Keratinocyte (primary cell): ENCODE measurements at regions not wholly inside any gene's neighbourhood (a gene's known extent, or its start where the extent isn't known, plus 50 kb on each side); places are given as distances from the start of the nearest gene placed in this dataset.

ENCODE experiments used
- DNase-seq: peaks from one replicate; pipeline ENCODE4 v3.0.0-alpha.2; 2011; ENCODE audit warnings: low read depth, missing footprints, low spot score
- FAIRE-seq: peaks from 2 replicates; lab custom pipeline; 2011; peaks lifted over from hg19 to GRCh38; lab: Jason Lieb, UNC
- H2AFZ ChIP-seq: 2 replicates; pipeline ENCODE4 v1.6.0; 2012; ENCODE audit warnings: low read length, control low read depth, inconsistent platforms; ENCODE audit not compliant: control insufficient read depth
- H3K27ac ChIP-seq: 2 replicates; pipeline ENCODE4 v1.5.1; 2011; ENCODE audit warnings: low read length; ENCODE audit not compliant: control insufficient read depth, insufficient read depth
- H3K27me3 ChIP-seq: 3 replicates; pipeline ENCODE4 v1.6.0; 2011; ENCODE audit warnings: low read length; ENCODE audit not compliant: control insufficient read depth, insufficient read depth; ENCODE audit errors: extremely low read depth
- H3K36me3 ChIP-seq, 2 experiments: 2 replicates in 1 of 2; 3 replicates in 1 of 2; pipeline ENCODE4 v1.5.1; 2011; ENCODE audit warnings: low read length in 2 of 2, mild to moderate bottlenecking in 1 of 2; ENCODE audit not compliant: control insufficient read depth in 2 of 2, insufficient read depth in 2 of 2; ENCODE audit errors: extremely low read depth in 1 of 2
- H3K4me1 ChIP-seq: 3 replicates; pipeline ENCODE4 v1.5.1; 2011; ENCODE audit warnings: low read length; ENCODE audit not compliant: control insufficient read depth, insufficient read depth; ENCODE audit errors: extremely low read depth
- H3K4me2 ChIP-seq: 3 replicates; pipeline ENCODE4 v1.6.0; 2011; ENCODE audit warnings: low read depth, low read length; ENCODE audit not compliant: control insufficient read depth, insufficient read depth; ENCODE audit errors: extremely low read depth
- H3K4me3 ChIP-seq, 3 experiments: fragments of 200-600 bp in 1 of 3; sonication (generic) in 1 of 3; 2 replicates in 2 of 3; 3 replicates in 1 of 3; pipeline ENCODE4 v1.5.1; 2011 to 2016; ENCODE audit warnings: low read length in 3 of 3, mild to moderate bottlenecking in 3 of 3, control low read depth in 2 of 3, inconsistent platforms in 1 of 3, low read depth in 1 of 3, mixed read lengths in 1 of 3, mixed run types in 1 of 3, moderate library complexity in 1 of 3; ENCODE audit not compliant: control insufficient read depth in 2 of 3, insufficient read depth in 2 of 3; ENCODE audit errors: extremely low read depth in 1 of 3
- H3K79me2 ChIP-seq: 2 replicates; pipeline ENCODE4 v1.6.0; 2012; ENCODE audit warnings: low read length; ENCODE audit not compliant: control insufficient read depth, insufficient read depth
- H3K9ac ChIP-seq: 3 replicates; pipeline ENCODE4 v1.6.0; 2011; ENCODE audit warnings: low read length; ENCODE audit not compliant: control insufficient read depth, insufficient read depth; ENCODE audit errors: extremely low read depth
- H3K9me1 ChIP-seq: 3 replicates; pipeline ENCODE4 v1.6.0; 2011; ENCODE audit warnings: low read length; ENCODE audit not compliant: control insufficient read depth, insufficient read depth; ENCODE audit errors: extremely low read depth
- H3K9me3 ChIP-seq: 2 replicates; pipeline ENCODE4 v1.5.1; 2012; ENCODE audit warnings: low read depth, low read length; ENCODE audit not compliant: control insufficient read depth
- H4K20me1 ChIP-seq: 3 replicates; pipeline ENCODE4 v1.6.0; 2011; ENCODE audit warnings: low read length; ENCODE audit not compliant: control insufficient read depth, insufficient read depth; ENCODE audit errors: extremely low read depth
- CTCF ChIP-seq, 3 experiments: IDR thresholded peaks in 1 of 3; conservative IDR thresholded peaks in 1 of 3; optimal IDR thresholded peaks in 1 of 3; 2 replicates in 2 of 3; 3 replicates in 1 of 3; pipeline versions ENCODE3 to v1.5.1; 2011; ENCODE audit warnings: low read length in 3 of 3, mild to moderate bottlenecking in 3 of 3, moderate library complexity in 2 of 3, control low read depth in 1 of 3, inconsistent platforms in 1 of 3; ENCODE audit not compliant: insufficient read depth in 2 of 3; ENCODE audit errors: extremely low read depth in 1 of 3
- EZH2 ChIP-seq: IDR thresholded peaks from one replicate; pipeline ENCODE4 v1.6.1; 2012; ENCODE audit warnings: inconsistent platforms, mild to moderate bottlenecking, low read length, moderate library complexity
- dilution Hi-C: fragments of 300-500 bp; cut with MboI; formaldehyde crosslinking; loops from one replicate; pipeline ENCODE4 v1.7.0; 2020; ENCODE audit warnings: low sequenced_read_pairs; ENCODE audit not compliant: extremely low pct_ligation_motif_present

- FAIRE-seq: no peak
- Histone ChIP-seq H4K20me1 (no peaks in the 10 kb centered on the region), H3K4me1 (no peaks in the 10 kb centered on the region), H3K9me3 (no peaks in the 10 kb centered on the region), H3K4me3 (no peak overlapping the region), H3K27me3 (no peaks in the 10 kb centered on the region), H3K9me1 (no peaks in the 10 kb centered on the region), H3K9ac (no peak overlapping the region), H3K79me2 (no peaks in the 10 kb centered on the region), H2AFZ (no peak overlapping the region), H3K36me3 (no peaks in the 10 kb centered on the region), H3K27ac (no peak overlapping the region), H3K4me2 (no peak overlapping the region)
- TF ChIP-seq CTCF (optimal IDR thresholded peaks at IDR 0.05 in 1 of 3, IDR thresholded peaks at IDR 0.05 in 1 of 3, conservative IDR thresholded peaks at IDR 0.05 in 1 of 3; ENCODE audit: extremely low read depth in 1 of 3, insufficient read depth in 2 of 3, low read length in 3 of 3) (no peak), EZH2 (no peak)
- DNase-seq: no peak
- dilution Hi-C loops: no loop called here
These were observed 372.9 kb upstream of the COBL start for GRCh38 chr7:51689547-51689946.

- Histone ChIP-seq H3K9me1 (no peaks in the 10 kb centered on the region), H3K4me2 (no peak overlapping the region), H2AFZ (no peak overlapping the region), H3K27me3 (no peaks in the 10 kb centered on the region), H3K27ac (no peak overlapping the region), H3K4me1 (no peaks in the 10 kb centered on the region), H3K36me3 (no peaks in the 10 kb centered on the region), H3K9me3 (no peaks in the 10 kb centered on the region), H3K4me3 (no peak overlapping the region), H3K79me2 (no peaks in the 10 kb centered on the region), H3K9ac (no peak overlapping the region), H4K20me1 (no peaks in the 10 kb centered on the region)
- dilution Hi-C loops: no loop called here
- FAIRE-seq (no peak), DNase-seq (no peak)
- no peak for TF ChIP-seq CTCF (optimal IDR thresholded peaks at IDR 0.05 in 1 of 3, IDR thresholded peaks at IDR 0.05 in 1 of 3, conservative IDR thresholded peaks at IDR 0.05 in 1 of 3; ENCODE audit: extremely low read depth in 1 of 3, insufficient read depth in 2 of 3, low read length in 3 of 3)
- no peak for TF ChIP-seq EZH2
These were observed 369.2 kb upstream of the COBL start for GRCh38 chr7:51685794-51686193.
